CD4-positive, alpha-beta T cell treated with Interleukin-15 for 4 hours (primary cell): ENCODE measurements at regions not wholly inside any gene's neighbourhood (a gene's known extent, or its start where the extent isn't known, plus 50 kb on each side); places are given as distances from the start of the nearest gene placed in this dataset.

Experiments
- DNase-seq: peaks from one replicate; pipeline ENCODE4 v3.0.0-alpha.2; 2020; ENCODE audit warnings: low spot score

- DNase-seq: no peak
Observed at GRCh38 chr5:159702301-159702700, 214.0 kb upstream of the ADRA1B start.

- DNase-seq: no peak
Observed at GRCh38 chr5:159702826-159703225, 213.5 kb upstream of the ADRA1B start.

DNA sequence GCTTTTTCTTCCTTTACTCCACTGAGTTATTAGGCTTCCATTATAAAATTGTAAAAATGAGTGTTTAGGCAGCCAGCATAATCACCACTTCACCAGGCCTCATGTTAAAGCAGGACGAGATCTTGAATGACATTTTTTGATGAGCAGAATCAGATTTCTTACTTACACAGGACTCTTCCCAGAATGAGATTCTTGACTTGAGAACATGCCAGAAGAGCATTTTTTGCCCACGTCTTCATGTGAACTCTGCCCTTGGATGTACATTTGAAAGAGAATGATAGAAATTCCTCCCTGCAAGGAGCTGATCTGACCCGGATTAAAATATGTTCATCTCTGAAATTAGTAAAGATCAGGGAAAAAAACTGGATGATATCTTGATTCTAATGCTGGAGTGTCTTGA is 212.1 kb upstream of the ADRA1B start:
- DNase-seq: no peak

DNA sequence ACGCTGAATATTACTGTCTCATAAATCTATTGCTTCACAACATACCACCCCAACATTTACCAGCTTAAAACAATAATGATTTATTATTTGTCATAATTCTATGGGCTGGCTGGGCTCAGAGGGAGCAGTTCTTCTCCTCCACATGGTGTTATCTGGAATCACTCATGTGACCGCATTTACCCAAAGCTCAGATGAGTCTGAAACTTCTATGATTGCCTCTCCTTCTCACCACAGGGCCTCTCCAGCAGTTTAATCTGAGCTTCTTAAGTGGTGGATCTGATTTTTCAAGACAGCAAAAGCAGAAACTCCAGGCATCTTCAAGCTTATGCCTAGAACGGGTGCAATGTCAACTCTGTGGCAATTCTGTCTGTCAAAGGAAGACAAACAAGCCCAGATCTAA is 210.3 kb upstream of the ADRA1B start:
- DNase-seq: no peak

DNA sequence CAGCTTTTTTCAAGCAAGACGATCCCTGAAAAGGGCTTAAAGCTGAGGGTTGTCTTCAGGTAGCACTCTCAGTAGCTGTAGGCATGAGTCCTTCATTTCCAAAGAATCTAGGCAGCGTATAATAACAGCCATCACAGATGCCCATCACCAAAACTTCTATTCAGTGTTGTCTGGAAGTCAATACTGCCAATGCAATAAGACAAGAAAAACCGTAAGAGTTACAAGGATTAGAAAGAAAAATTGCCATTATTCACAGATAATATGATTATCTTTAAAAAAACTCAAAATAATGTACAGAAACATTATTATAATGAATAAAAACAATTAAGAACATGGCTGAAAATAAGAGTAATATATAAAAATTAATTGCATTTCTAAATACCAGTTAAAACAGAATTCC is 208.2 kb upstream of the ADRA1B start:
- no peak for DNase-seq

DNA sequence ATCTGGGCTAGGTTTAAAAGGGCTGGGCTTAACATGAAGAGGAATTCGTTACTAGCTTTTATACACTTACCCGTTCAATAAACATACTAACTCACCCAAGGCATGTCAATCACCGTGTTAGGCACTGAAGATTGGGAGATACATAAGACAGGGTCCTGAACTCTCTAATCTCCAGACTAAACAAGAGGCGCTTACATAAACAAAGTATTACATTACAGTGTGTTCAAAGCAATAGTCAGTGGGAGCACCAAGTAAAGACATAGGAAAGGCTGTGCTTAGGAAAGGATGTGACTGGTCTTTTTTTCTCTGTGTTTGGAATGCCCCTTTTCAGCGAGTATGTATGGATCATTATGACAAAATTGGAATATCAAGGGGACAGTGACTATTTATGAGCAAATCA is 203.6 kb upstream of the ADRA1B start:
- DNase-seq: no peak

- no peak for DNase-seq
Observed at GRCh38 chr5:159713254-159713653, 203.0 kb upstream of the ADRA1B start.

- no peak for DNase-seq
Observed at GRCh38 chr5:159713773-159714172, 202.5 kb upstream of the ADRA1B start.

DNA sequence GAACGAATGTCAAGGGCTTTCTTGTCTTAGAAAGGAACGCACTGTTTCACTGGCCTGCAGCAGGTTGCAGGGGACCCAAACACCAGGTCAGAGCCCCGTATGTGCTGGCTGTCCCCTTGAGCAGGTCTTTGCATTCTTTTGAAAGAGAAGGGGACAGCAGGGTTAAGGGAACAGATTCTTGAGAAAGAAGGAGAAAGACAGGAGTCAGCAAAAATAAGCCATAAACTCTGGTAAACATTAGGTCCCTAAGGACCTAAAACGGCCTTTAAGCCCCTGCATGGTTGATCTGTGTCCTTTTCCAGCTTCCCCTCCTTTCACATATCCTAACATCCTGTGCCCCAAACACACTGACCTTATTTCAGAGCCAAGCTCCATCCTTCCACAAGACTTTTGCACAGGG is 190.8 kb upstream of the ADRA1B start:
- DNase-seq: no peak

- DNase-seq: no peak
Observed at GRCh38 chr5:159727167-159727566, 189.1 kb upstream of the ADRA1B start.

DNA sequence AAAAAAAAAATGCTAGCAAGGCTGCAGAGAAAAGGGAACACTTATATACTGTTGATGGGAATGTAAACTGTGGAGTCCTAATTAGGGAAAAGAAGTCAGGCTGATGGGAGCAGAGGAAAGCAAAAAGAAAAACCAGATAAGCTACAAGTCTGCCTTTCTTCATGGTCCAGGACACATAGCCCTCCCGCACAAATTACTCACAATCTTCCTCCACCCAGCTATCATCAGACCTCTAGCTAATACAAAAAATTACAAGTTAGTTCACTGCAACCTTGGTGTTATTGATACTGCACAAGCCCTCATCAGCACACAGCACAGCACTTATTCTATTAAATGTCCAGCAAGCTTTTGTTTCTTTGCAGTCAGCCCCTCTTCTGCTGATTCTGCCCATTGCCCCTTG is 186.0 kb upstream of the ADRA1B start:
- no peak for DNase-seq

DNA sequence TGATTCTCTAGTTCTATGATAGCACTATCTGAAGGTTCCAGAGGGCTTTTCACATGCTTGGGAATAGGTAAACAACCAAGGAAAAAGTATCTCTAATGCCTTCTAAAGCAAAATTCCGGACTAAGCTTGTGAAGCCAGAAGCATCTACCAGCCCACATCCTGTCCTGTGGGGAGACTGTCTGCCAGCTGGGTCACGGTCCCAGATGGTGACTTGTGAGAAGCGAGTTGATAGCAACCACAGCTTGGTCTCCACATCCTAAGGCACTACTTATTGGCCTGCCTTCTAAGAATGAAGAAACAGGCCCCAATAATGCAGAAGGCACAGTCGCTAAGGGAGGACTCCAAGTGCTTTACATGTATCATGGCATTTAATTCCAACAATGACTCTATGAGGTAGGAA is 184.1 kb upstream of the ADRA1B start:
- no peak for DNase-seq

DNA sequence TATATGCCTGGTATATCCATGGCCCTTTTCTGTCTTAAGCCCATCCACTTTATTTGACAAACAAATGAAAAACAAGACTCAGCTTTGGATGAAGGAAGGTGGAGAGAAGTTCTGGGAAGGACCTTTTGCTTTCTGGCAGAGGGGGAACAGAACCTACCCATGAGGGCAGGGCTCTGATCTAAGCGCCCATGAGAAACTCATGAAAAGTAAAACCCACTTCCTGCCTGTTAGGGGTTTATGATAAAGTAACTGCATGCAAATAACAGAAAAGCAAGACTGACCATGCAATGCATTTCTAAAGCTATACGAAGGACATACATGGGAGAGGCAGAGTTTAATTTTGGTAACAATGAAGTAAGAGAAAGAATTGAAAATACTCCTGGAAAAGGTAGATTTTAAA is 181.9 kb upstream of the ADRA1B start:
- no peak for DNase-seq

DNA sequence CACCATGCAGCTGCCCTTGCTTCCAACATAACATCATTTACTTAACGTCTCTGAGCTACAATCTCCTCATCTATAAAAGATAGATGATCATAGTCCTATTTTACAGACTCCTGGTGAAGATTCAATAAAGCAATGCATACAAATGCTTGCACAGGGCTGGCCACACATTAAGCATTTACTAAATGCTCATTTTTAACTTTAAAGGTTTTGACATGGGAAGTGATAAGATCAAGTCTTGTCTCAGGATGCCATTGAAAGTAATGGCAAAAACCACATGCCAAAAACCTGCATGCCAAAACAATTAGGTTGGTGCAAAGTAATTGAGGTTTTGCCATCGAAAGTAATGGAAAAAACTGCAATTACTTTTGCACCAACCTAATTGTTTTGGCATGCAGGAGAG is 181.2 kb upstream of the ADRA1B start:
- DNase-seq: no peak

GRCh38 chr5:159735749-159736660 is 180.3 kb upstream of the ADRA1B start:
- DNase-seq: no peak

GRCh38 chr5:159736844-159737243 is 179.4 kb upstream of the ADRA1B start:
- DNase-seq: no peak

DNA sequence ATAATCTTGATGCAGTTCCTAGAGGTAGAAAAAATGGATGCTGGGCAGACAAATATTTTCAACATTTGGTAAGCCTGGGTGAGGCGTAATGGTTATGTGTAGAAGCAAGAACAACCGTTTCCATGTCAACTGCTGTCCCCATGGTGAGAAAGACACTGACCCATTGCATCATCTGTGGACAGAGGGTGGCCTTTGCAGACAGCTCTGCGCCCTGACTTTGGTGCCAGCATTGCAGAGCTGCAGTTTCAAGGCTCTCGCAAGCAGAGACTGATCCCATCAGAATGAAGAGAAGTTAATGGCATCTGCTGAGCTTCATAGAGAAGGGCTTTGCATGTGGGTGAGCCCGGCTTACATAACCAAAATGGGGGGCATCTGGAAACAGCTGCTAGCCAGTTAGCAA is 179.0 kb upstream of the ADRA1B start:
- no peak for DNase-seq

DNA sequence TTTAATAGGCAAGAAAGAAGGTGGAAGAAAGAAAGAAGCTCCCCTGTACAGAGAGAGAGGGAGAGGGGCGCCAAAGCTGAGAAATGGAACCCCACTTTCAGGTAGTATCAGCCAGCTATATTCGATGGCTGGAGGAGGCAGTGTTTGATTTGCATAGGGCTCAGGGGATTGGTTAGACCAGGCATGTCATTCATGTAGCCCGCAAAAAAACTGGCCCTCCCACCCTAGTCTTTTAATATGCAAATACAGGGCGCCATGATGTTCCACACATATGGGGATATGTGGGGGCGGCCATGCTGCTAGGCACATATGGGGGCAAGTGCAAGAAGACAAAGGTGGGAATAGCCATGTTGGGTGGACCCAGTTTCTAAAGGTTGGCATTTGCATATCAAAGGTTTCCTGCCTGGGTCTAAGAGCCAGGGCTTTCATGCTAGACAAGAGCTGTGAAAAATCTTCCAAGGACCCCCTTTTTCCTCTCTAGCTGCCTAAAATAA is 174.4 kb upstream of the ADRA1B start:
- no peak for DNase-seq

GRCh38 chr5:159743234-159743633 is 173.0 kb upstream of the ADRA1B start:
- no peak for DNase-seq

GRCh38 chr5:159746707-159747106 is 169.6 kb upstream of the ADRA1B start:
- DNase-seq: no peak

GRCh38 chr5:159749146-159749545 is 167.1 kb upstream of the ADRA1B start:
- DNase-seq: no peak

- DNase-seq: no peak
Observed at GRCh38 chr5:159750226-159750625, 166.1 kb upstream of the ADRA1B start.

GRCh38 chr5:159751459-159751858 is 164.8 kb upstream of the ADRA1B start:
- no peak for DNase-seq
